Panc1 (cell line): ENCODE measurements at regions not wholly inside any gene's neighbourhood (a gene's known extent, or its start where the extent isn't known, plus 50 kb on each side); places are given as distances from the start of the nearest gene placed in this dataset.

Source experiments
- ATAC-seq: fragments of 200-7000 bp; cut with Tn5 transposase; 2 replicates; pipeline ENCODE4 v1.9.1; 2020; ENCODE audit warnings: mild to moderate bottlenecking, moderate library complexity
- BruUV-seq: library from RNA; stranded (reverse); fragments of 400-500 nt; replicated peaks from 2 replicates; lab custom pipeline; 2021; lab: Mats Ljungman, UMichigan
- CTCF ChIA-PET: fragments of 300-600 bp; sonication (Branson Sonifier 250); formaldehyde crosslinking; loops from one replicate; lab custom pipeline; 2022; ENCODE audit warnings: antibody characterized with exemption; lab: Charles Lee
- POLR2A ChIA-PET: fragments of 300-600 bp; sonication (Branson Sonifier 250); formaldehyde crosslinking; loops from one replicate; lab custom pipeline; 2022; ENCODE audit warnings: antibody characterized with exemption; lab: Charles Lee
- DNase-seq: peaks from one replicate; pipeline ENCODE4 v3.0.0-alpha.2; 2010; ENCODE audit warnings: low read depth, low spot score
- H3K27ac ChIP-seq: 2 replicates; pipeline ENCODE4 v1.5.1; 2011; ENCODE audit warnings: mild to moderate bottlenecking, low read length, inconsistent platforms
- H3K27me3 ChIP-seq: fragments of 200-500 bp; sonication (Bioruptor generic); 2 replicates; pipeline ENCODE4 v1.6.0; 2014; ENCODE audit warnings: low read length, inconsistent platforms; ENCODE audit not compliant: control insufficient read depth, insufficient read depth
- H3K36me3 ChIP-seq: fragments of 200-500 bp; sonication (Bioruptor generic); 2 replicates; pipeline ENCODE4 v1.5.1; 2014; ENCODE audit warnings: inconsistent platforms, mild to moderate bottlenecking, low read length, moderate library complexity; ENCODE audit not compliant: control insufficient read depth, insufficient read depth
- H3K4me1 ChIP-seq: 2 replicates; pipeline ENCODE4 v1.5.1; 2011; ENCODE audit warnings: inconsistent platforms, mild to moderate bottlenecking, low read length, moderate library complexity; ENCODE audit not compliant: control insufficient read depth, insufficient read depth
- H3K4me3 ChIP-seq, 2 experiments: 2 replicates each; pipeline ENCODE4 v1.5.1; 2011 to 2012; ENCODE audit warnings: low read depth in 2 of 2, low read length in 2 of 2, mild to moderate bottlenecking in 2 of 2, inconsistent platforms in 1 of 2, moderate library complexity in 1 of 2
- H3K9me3 ChIP-seq: fragments of 200-500 bp; sonication (Bioruptor generic); 2 replicates; pipeline ENCODE4 v1.5.1; 2014; ENCODE audit warnings: low read depth, mild to moderate bottlenecking, inconsistent platforms, low read length, moderate library complexity; ENCODE audit not compliant: control insufficient read depth, insufficient read depth
- CTCF ChIP-seq: fragments of 450-650 bp; IDR thresholded peaks from 2 replicates; pipeline ENCODE4 v1.5.1; 2017; ENCODE audit warnings: mild to moderate bottlenecking
- POLR2AphosphoS5 ChIP-seq: IDR thresholded peaks from 2 replicates; pipeline ENCODE4 v1.6.1; 2012; ENCODE audit warnings: mild to moderate bottlenecking, low read depth, low read length, moderate library complexity
- REST ChIP-seq, 2 experiments: IDR thresholded peaks; 2 replicates each; pipeline ENCODE4 v1.6.1; 2011 to 2012; ENCODE audit warnings: low read depth in 2 of 2, control low read depth in 1 of 2, low read length in 1 of 2, mild to moderate bottlenecking in 1 of 2, moderate library complexity in 1 of 2; ENCODE audit not compliant: insufficient read depth in 1 of 2
- SIN3A ChIP-seq: IDR thresholded peaks from 2 replicates; pipeline ENCODE4 v1.6.1; 2012; ENCODE audit warnings: low read depth, mild to moderate bottlenecking, low read length, moderate library complexity, borderline replicate concordance; ENCODE audit not compliant: insufficient read depth
- TCF7L2 ChIP-seq: IDR thresholded peaks from 2 replicates; pipeline ENCODE4 v1.6.1; 2011; ENCODE audit warnings: mild to moderate bottlenecking, low read depth, low read length, inconsistent platforms
- in situ Hi-C: cut with HindIII; loops from 2 replicates; pipeline ENCODE4 v1.10.0; 2016; ENCODE audit warnings: low sequenced_read_pairs, low pct_unique_long_range_greater_than_20kb
- intact Hi-C: fragments of 100-400 bp; cut with micrococcal nuclease; formaldehyde crosslinking; loops from one replicate; pipeline ENCODE4 v1.10.0; 2022; ENCODE audit not compliant: unreplicated experiment

- Histone ChIP-seq H3K4me1 (no peaks in the 10 kb centered on the region), H3K36me3 (no peaks in the 10 kb centered on the region), H3K9me3 (no peaks in the 10 kb centered on the region), H3K27me3 (no peaks in the 10 kb centered on the region), H3K27ac (no peak overlapping the region), H3K4me3 (no peak overlapping the region)
- ChIA-PET CTCF (no interaction called here), POLR2A (no interaction called here)
- ATAC-seq (no peak), DNase-seq (no peak)
- intact Hi-C loops (no loop called here), in situ Hi-C loops (no loop called here)
- TF ChIP-seq POLR2AphosphoS5 (no peak), REST (IDR thresholded peaks at IDR 0.05; ENCODE audit: insufficient read depth in 1 of 2, low read depth in 2 of 2, low read length in 1 of 2) (no peak), TCF7L2 (no peak), SIN3A (no peak), CTCF (no peak)
- no TSS peak for BruUV-seq
These were observed 678.1 kb upstream of the KIRREL3 start for GRCh38 chr11:127678631-127679030.

GRCh38 chr11:127677660-127678425 is 677.3 kb upstream of the KIRREL3 start:
- intact Hi-C loops, result no loop called here

More at GRCh38 chr11:127677660-127678425, 677.3 kb upstream of the KIRREL3 start:
- Histone ChIP-seq H3K27me3 (no peaks in the 10 kb centered on the region), H3K9me3 (no peaks in the 10 kb centered on the region), H3K36me3 (no peaks in the 10 kb centered on the region), H3K4me1 (no peaks in the 10 kb centered on the region), H3K27ac (no peak overlapping the region), H3K4me3 (no peak overlapping the region)
- CTCF ChIA-PET, result no interaction called here
- DNase-seq (no peak), ATAC-seq (no peak)
- in situ Hi-C loops, result no loop called here
- POLR2A ChIA-PET, result no interaction called here
- TF ChIP-seq POLR2AphosphoS5, result no peak
- TF ChIP-seq TCF7L2, result no peak
- no peak for TF ChIP-seq REST (IDR thresholded peaks at IDR 0.05; ENCODE audit: insufficient read depth in 1 of 2, low read depth in 2 of 2, low read length in 1 of 2)
- TF ChIP-seq SIN3A, result no peak
- TF ChIP-seq CTCF, result no peak
- BruUV-seq, result no TSS peak
